ENCODE measurements at regions not wholly inside any gene's neighbourhood (a gene's known extent, or its start where the extent isn't known, plus 50 kb on each side); places are given as distances from the start of the nearest gene placed in this dataset.
A peak's percentile ranks its signal among the peaks of the same experiment; 100 is the strongest.
"Not testable (repeated sequence)": the region's sequence is repeated elsewhere in the genome, so short reads cannot be mapped to it uniquely, and the experiment has no call there.

GRCh38 chrX:132302687-132303086, 83.4 kb upstream of the RAP2C start:
- DNase-seq (ENCODE audit: low read depth), result not testable (repeated sequence)

- no peak for DNase-seq (ENCODE audit: low read depth)
These were observed 75.7 kb upstream of the RAP2C start for GRCh38 chrX:132294776-132295495.

- no peak for DNase-seq (ENCODE audit: low read depth)
These were observed 74.9 kb upstream of the RAP2C start for GRCh38 chrX:132294192-132294591.

GRCh38 chrX:132292793-132293192, 73.5 kb upstream of the RAP2C start:
- peak; percentile 47 for DNase-seq (ENCODE audit: low read depth)

- DNase-seq (ENCODE audit: low read depth), result no peak
These were observed 58.8 kb upstream of the RAP2C start for GRCh38 chrX:132277953-132278614.

- DNase-seq (ENCODE audit: low read depth), result no peak
These were observed 53.6 kb upstream of the RAP2C start for GRCh38 chrX:132272826-132273225.

- no peak for DNase-seq (ENCODE audit: low read depth)
These were observed 52.1 kb upstream of the RAP2C start for GRCh38 chrX:132271311-132271778.

GRCh38 chrX:132270699-132271098, 51.5 kb upstream of the RAP2C start:
- DNase-seq (ENCODE audit: low read depth), result peak; percentile 31

- DNase-seq (ENCODE audit: low read depth), result no peak
These were observed 50.8 kb upstream of the RAP2C start for GRCh38 chrX:132270021-132270420.

Measured in EH (cell line).